ENCODE measurements at regions not wholly inside any gene's neighbourhood (a gene's known extent, or its start where the extent isn't known, plus 50 kb on each side); places are given as distances from the start of the nearest gene placed in this dataset.

DNA sequence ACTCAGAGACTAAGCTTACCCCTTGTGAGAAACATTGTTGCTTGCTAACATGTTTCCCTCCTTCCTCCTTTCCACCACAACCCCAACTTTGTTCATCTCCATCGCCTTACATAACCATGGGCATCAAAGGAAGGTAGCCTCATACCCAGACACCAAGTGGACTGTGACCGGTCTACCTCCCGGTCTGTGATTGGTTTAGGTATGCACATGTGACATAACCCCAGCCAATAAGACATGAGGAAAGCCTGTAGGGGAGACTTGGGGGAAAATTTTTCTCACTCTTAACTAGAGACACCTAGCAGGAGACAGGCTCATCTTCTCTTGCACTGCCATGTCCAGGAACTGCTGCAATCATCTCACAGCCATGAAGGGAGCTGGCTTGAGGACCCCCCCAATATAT lies 120.7 kb downstream of the CDC7 start:
- CTCF ChIA-PET = interaction anchor here (1.1 kb wide), 1 partner anchor 12 kb away, joined by 3 read pairs; no protein-coding TSS in a partner anchor

GRCh38 chr1:91621907-91622306 lies 121.3 kb downstream of the CDC7 start:
- DNase-seq (ENCODE audit: low spot score) = no peak
- ChIA-PET CTCF (interaction anchor here (1.1 kb wide), 1 partner anchor 13 kb away, joined by 3 read pairs; no protein-coding TSS in a partner anchor), POLR2A (ENCODE audit: low non-redundant PET) (no interaction called here)
- no peak overlapping the region for H3K27ac ChIP-seq
- TF ChIP-seq, protein P1, sequence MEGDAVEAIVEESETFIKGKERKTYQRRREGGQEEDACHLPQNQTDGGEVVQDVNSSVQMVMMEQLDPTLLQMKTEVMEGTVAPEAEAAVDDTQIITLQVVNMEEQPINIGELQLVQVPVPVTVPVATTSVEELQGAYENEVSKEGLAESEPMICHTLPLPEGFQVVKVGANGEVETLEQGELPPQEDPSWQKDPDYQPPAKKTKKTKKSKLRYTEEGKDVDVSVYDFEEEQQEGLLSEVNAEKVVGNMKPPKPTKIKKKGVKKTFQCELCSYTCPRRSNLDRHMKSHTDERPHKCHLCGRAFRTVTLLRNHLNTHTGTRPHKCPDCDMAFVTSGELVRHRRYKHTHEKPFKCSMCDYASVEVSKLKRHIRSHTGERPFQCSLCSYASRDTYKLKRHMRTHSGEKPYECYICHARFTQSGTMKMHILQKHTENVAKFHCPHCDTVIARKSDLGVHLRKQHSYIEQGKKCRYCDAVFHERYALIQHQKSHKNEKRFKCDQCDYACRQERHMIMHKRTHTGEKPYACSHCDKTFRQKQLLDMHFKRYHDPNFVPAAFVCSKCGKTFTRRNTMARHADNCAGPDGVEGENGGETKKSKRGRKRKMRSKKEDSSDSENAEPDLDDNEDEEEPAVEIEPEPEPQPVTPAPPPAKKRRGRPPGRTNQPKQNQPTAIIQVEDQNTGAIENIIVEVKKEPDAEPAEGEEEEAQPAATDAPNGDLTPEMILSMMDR (conservative IDR thresholded peaks at IDR 0.05; ENCODE audit: low read depth) = no peak

More for the DNA sequence above, 120.7 kb downstream of the CDC7 start:
- TF ChIP-seq, protein P1 (conservative IDR thresholded peaks at IDR 0.05; ENCODE audit: low read depth) = no peak
- no peak overlapping the region for H3K27ac ChIP-seq
- POLR2A ChIA-PET (ENCODE audit: low non-redundant PET) = no interaction called here
- no peak for DNase-seq (ENCODE audit: low spot score)

GRCh38 chr1:91622616-91623015 lies 122.0 kb downstream of the CDC7 start:
- no peak for DNase-seq (ENCODE audit: low spot score)
- TF ChIP-seq, protein P1 (conservative IDR thresholded peaks at IDR 0.05; ENCODE audit: low read depth) = no peak
- CTCF ChIA-PET = no interaction called here
- no peak overlapping the region for H3K27ac ChIP-seq
- POLR2A ChIA-PET (ENCODE audit: low non-redundant PET) = no interaction called here

DNA sequence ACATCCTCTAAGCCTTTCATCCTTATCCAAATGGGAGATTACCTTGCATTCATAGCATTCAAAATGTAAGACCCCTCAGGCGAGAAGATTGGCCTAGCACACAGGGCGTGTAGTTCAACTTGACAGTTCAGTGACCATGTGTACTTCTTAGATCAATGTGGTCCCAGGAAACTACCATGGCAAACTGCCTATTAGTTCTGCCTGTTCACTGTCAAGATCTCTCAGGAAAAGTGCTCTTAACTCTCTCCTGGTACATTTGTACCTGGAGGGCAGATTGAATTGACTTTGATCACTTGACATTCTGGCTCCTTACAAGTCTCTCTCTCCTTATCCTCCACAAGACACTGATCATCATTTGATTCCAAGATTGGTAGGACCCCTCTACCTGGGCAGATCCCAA lies 122.4 kb downstream of the CDC7 start:
- no peak overlapping the region for H3K27ac ChIP-seq
- no peak for DNase-seq (ENCODE audit: low spot score)
- ChIA-PET CTCF (no interaction called here), POLR2A (ENCODE audit: low non-redundant PET) (no interaction called here)
- TF ChIP-seq, protein P1 (conservative IDR thresholded peaks at IDR 0.05; ENCODE audit: low read depth) = no peak

DNA sequence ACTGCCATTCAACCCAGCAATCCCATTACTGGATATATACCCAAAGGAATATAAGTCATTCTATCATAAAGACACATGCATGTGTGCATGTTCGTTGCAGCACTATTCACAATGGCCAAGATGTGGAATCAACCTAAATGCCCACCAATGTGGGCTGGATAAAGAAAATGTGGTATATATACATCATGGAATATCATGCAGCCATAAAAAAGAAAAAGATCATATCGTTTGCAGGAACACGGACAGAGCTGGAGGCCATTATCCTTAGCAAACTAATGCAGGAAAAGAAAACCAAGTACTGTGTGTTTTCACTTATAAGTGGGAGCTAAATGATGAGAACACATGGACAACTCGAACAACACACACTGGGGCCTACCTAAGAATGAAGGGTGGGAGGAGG lies 123.7 kb downstream of the CDC7 start:
- TF ChIP-seq, protein P1 (conservative IDR thresholded peaks at IDR 0.05; ENCODE audit: low read depth) = no peak
- POLR2A ChIA-PET (ENCODE audit: low non-redundant PET) = no interaction called here
- DNase-seq (ENCODE audit: low spot score) = no peak
- CTCF ChIA-PET = interaction anchor here (0.5 to 0.6 kb wide), 2 partner anchors 195 to 1414 kb away, joined by 3 to 6 read pairs; no protein-coding TSS in a partner anchor
- H3K27ac ChIP-seq = no peak overlapping the region
